ENCODE measurements at regions not wholly inside any gene's neighbourhood (a gene's known extent, or its start where the extent isn't known, plus 50 kb on each side); places are given as distances from the start of the nearest gene placed in this dataset.

- ChIA-PET POLR2A (no interaction called here), CTCF (no interaction called here)
- Histone ChIP-seq H3K27ac (ENCODE audit: low read depth, low read length) (no peak overlapping the region), H3K9me3 (ENCODE audit: control insufficient read depth, insufficient read depth, low read length) (peaks cover 3% of the 10 kb centered on the region; the same call in 1 of the 2 replicates), H3K4me3 (ENCODE audit: low read depth, low read length) (no peak overlapping the region), H3K27me3 (ENCODE audit: control insufficient read depth, insufficient read depth, low read length) (no peaks in the 10 kb centered on the region)
- no peak for TF ChIP-seq CTCF (IDR thresholded peaks at IDR 0.05; ENCODE audit: low read depth, low read length)
- no peak for DNase-seq (ENCODE audit: low read depth, low spot score)
Observed at GRCh38 chr9:88215196-88216125, 77.2 kb upstream of the SPATA31C2 start.

- Histone ChIP-seq H3K9me3 (ENCODE audit: control insufficient read depth, insufficient read depth, low read length) (no peaks in the 10 kb centered on the region), H3K27me3 (ENCODE audit: control insufficient read depth, insufficient read depth, low read length) (no peaks in the 10 kb centered on the region), H3K27ac (ENCODE audit: low read depth, low read length) (no peak overlapping the region), H3K4me3 (ENCODE audit: low read depth, low read length) (no peak overlapping the region)
- ChIA-PET CTCF (no interaction called here), POLR2A (no interaction called here)
- TF ChIP-seq CTCF (IDR thresholded peaks at IDR 0.05; ENCODE audit: low read depth, low read length) = no peak
- DNase-seq (ENCODE audit: low read depth, low spot score) = no peak
Observed at GRCh38 chr9:88202321-88202720, 64.0 kb upstream of the SPATA31C2 start.

- peak; percentile 41 for DNase-seq (ENCODE audit: low read depth, low spot score)
- Histone ChIP-seq H3K9me3 (ENCODE audit: control insufficient read depth, insufficient read depth, low read length) (no peaks in the 10 kb centered on the region), H3K27me3 (ENCODE audit: control insufficient read depth, insufficient read depth, low read length) (no peaks in the 10 kb centered on the region), H3K27ac (ENCODE audit: low read depth, low read length) (peak overlapping the region; percentile 87), H3K4me3 (ENCODE audit: low read depth, low read length) (peak overlapping the region; percentile 49)
- POLR2A ChIA-PET = interaction anchor here (1.1 to 1.4 kb wide), 2 partner anchors 11 to 20 kb away, joined by 3 to 7 read pairs; no protein-coding TSS in a partner anchor
- CTCF ChIA-PET = interaction anchor here (0.5 kb wide), 1 partner anchor 1109 kb away, joined by 3 read pairs; no protein-coding TSS in a partner anchor
- no peak for TF ChIP-seq CTCF (IDR thresholded peaks at IDR 0.05; ENCODE audit: low read depth, low read length)
Observed at GRCh38 chr9:88198341-88198807, 60.1 kb upstream of the SPATA31C2 start.

DNA sequence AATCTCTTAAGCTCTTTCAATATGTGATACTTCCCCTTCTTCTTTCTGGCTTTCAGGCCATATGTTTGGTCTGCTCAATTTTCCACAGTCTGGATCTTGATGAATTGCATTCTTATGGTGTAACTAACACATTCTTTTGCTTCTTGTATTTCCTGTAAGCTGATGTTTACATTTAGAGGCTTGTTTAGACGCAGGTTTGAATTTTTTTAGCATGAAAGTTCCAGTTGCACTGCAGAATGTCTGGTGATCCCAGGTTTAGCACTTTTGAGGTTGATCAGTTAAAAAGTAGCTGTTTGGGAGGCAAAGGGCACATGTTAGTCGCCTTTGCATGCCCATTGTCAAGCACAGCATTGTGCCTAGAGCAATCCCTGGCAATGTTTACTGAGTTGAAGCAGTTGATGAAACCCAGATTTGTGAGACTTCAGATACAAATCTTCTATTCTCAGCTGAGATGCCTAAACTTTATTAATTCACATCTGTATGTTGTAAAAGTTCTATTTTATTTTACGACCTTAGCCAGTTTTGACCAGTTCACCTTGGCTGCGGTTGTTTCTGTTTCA is 59.6 kb upstream of the SPATA31C2 start:
- TF ChIP-seq CTCF (IDR thresholded peaks at IDR 0.05; ENCODE audit: low read depth, low read length) = no peak
- CTCF ChIA-PET = no interaction called here
- peak; percentile 81 for DNase-seq (ENCODE audit: low read depth, low spot score)
- H3K27ac ChIP-seq (ENCODE audit: low read depth, low read length) = peak overlapping the region; percentile 87
- H3K27me3 ChIP-seq (ENCODE audit: control insufficient read depth, insufficient read depth, low read length) = no peaks in the 10 kb centered on the region
- peak overlapping the region; percentile 49 for H3K4me3 ChIP-seq (ENCODE audit: low read depth, low read length)
- POLR2A ChIA-PET = interaction anchor here (1.1 to 1.4 kb wide), 3 partner anchors 10 to 386 kb away, joined by 3 to 7 read pairs (median 7); no protein-coding TSS in a partner anchor
- H3K9me3 ChIP-seq (ENCODE audit: control insufficient read depth, insufficient read depth, low read length) = no peaks in the 10 kb centered on the region

DNA sequence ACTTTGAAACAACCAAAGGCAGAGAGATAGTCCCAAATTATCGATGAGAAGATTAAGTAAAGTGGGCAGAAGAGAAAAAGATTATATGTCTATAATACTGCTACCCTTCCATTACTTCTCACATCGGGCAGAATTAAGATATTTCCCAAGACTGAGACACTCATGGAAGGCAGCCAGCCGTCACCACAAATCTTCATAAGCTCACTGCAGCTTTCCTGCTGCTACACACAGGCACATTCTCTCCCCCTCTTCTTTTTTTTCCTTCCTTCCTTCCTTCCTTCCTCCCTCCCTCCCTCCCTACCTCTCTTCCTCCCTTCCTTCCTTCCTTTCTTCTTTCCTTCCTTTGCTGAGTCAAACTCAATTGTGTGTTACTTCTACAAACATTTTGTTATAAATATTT is 58.7 kb upstream of the SPATA31C2 start:
- no peak for TF ChIP-seq CTCF (IDR thresholded peaks at IDR 0.05; ENCODE audit: low read depth, low read length)
- CTCF ChIA-PET = no interaction called here
- H3K4me3 ChIP-seq (ENCODE audit: low read depth, low read length) = no peak overlapping the region
- H3K27me3 ChIP-seq (ENCODE audit: control insufficient read depth, insufficient read depth, low read length) = no peaks in the 10 kb centered on the region
- H3K27ac ChIP-seq (ENCODE audit: low read depth, low read length) = no peak overlapping the region
- peak; percentile 23 for DNase-seq (ENCODE audit: low read depth, low spot score)
- POLR2A ChIA-PET = interaction anchor here (1.2 to 1.4 kb wide), 2 partner anchors 9 to 387 kb away, joined by 7 read pairs; no protein-coding TSS in a partner anchor
- H3K9me3 ChIP-seq (ENCODE audit: control insufficient read depth, insufficient read depth, low read length) = no peaks in the 10 kb centered on the region
